Stimulated activated CD4-positive, alpha-beta T cell treated with anti-CD3 and anti-CD28 coated beads, Interleukin-15, amount 100 ng/mL, for 24 hours (primary cell): ENCODE measurements at regions not wholly inside any gene's neighbourhood (a gene's known extent, or its start where the extent isn't known, plus 50 kb on each side); places are given as distances from the start of the nearest gene placed in this dataset.

Experiments
- DNase-seq: peaks from one replicate; pipeline ENCODE4 v3.0.0-alpha.2; 2020

- DNase-seq, result no peak
Measured at GRCh38 chr15:38864122-38864521, 299.5 kb upstream of the RASGRP1 start.

DNA sequence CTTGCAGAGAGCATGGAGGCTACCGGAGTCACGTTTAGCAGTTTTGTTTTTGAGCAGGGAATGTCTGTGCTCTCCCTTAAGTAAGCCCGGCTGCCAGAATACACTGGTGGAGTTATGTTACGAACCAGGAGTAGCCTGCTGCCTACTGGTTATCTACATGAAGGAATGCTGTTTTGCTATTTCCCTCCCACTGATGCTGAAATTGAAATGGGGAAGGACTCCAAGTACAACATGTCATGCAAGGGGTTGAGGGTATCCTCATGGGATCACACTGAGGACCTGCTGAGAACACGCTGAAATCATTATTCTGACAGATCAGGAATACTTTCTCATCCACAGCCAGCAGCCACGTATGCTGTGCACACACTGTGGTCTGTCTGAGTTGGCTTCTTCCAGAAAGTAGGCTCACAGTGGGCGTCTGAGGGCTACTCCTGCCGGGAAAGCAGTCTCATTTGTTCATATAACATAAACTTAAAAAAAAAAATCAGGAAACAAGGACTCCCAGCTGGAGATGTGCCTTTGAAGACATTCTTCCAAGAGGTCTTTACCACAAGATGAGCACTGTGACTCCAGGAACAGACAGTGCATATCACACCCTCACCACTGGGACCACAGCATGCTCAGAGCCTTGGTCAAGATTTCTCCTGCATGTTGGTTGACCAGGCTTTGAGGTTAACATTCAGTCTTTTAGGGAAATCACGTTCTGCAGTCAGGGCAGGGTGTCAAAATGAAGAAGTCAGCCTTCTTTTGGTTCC, 300.4 kb upstream of the RASGRP1 start:
- DNase-seq, result no peak

DNA sequence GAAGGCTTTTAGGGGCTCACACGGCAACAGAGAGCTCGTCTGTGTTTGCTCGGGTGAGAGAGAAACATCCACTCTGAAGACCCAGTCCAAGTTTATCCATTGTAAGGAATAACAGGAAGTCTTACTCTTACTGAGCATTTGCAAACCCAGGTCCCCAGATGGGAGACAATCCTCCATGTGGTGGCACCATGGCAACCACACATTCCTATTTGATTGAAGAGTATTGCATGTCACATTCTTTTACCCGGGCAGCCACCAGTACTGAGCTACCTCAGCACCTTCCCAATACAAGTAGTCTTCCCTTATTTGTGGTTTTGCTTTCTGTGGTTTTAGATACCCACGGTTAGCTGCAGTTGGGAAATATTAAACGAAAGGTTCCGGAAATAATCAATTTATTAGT, 302.9 kb upstream of the RASGRP1 start:
- DNase-seq, result no peak

DNA sequence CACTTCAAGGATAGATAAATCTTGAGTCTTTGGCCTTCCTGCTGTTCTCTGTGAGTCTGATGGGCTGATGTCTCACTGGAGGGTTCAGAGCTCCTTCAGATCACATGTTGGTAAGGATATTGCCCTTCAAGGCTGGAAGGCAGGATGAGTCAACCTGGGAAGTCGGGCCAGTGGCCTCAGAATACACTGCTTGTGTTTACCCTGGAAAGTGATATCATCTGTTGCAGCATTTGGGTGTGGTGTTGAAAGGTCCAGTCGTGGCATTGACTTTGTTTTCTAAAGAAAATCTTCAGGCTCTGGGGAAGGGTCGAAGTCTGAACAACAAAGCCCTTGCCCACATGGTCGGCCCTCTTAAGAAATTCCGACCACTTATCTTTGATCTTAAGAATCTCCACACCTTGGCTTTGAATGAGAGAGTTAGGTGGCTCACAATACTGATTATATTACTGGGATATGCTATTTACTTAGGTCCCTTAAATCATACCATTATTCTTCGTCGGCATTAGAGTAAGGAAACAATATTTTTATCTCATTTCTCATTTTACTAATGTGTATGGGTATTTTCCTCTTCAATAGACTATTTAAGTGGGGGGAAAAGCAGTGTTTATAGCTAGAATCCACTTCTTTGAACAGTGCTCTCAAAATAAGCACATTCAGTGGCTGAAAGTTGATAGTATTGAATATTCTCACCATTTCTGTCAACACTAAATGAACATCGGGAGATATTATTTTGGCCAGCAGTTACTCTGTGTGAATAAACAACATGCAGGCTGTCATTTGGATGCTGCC, 303.9 kb upstream of the RASGRP1 start:
- DNase-seq, result no peak

DNA sequence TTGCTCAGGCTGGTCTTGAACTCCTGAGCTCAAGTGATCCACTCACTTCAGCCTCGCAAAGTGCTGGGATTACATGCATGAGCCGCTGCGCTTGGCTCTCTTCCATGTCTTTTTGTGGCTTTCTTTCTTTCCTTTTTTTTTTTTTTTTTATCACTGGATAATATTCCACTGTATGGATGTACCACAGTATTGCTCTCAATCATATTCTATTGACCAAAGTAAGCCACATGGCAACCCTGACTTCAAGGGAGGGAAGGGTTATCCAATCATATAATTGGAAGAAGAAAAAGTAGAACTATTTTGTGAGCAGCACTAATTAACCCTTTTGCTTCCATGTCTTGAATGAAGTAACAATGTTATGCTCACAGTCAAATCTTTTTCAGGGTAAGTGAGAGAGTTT, 307.0 kb upstream of the RASGRP1 start:
- DNase-seq, result no peak

DNA sequence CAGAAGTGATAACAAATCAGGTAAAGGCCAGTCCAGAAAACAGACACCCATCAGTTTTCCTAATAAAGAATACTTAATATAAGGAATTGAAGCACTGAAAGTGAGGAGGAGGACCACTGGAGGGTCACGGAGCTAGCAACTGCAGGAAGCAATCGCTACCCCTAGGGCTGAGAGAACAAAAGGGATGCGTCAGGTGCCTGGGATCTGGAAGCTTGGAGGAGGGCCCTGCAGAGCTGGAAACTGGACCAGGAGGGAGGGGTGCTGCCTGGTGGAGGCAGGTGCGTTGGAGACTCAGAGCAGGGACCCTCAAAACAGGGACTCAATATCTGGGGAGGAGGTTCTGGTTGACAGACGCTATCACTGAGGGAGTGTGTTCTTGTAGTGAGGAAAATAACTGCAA, 308.1 kb upstream of the RASGRP1 start:
- DNase-seq, result no peak

DNA sequence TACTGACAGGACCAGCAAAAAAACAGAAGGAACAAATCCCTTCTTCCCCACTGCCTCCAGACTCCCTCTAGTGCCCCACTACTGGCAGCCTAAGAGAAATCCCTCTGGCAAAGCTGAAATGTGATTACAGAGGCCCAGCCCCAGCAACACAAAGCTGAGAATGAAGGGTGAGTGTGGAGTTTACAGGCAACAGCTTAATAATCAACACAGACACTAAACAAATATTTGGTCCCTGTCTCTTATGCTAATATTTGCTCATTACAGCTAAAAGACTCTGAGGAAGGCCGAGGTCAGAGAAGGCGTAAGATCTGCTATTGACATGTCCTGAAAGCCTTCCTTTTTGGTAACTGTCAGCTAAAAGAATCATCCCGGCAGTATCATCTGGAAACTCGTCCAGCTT, 308.5 kb upstream of the RASGRP1 start:
- no peak for DNase-seq

- DNase-seq, result no peak
Measured at GRCh38 chr15:38874464-38874863, 309.9 kb upstream of the RASGRP1 start.

DNA sequence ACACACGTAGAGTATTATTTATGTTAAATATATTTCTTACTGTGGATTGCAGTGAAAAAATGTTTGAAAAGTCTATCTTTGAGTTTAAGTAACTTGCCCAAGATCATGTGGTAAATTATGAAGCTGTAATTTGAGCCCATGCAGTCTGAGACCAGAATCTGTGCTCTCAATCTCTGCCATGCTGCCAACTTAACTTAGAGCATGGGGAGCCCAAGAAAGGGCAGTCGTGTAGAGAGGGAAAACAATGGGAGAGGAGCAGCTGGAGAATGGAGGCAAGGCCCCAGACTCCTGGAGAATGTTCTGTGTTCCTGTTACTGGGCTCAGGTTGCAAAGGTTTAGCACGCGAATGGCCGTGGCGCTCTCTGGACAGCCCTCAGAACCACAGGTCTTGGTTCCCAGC, 311.6 kb upstream of the RASGRP1 start:
- DNase-seq, result no peak

DNA sequence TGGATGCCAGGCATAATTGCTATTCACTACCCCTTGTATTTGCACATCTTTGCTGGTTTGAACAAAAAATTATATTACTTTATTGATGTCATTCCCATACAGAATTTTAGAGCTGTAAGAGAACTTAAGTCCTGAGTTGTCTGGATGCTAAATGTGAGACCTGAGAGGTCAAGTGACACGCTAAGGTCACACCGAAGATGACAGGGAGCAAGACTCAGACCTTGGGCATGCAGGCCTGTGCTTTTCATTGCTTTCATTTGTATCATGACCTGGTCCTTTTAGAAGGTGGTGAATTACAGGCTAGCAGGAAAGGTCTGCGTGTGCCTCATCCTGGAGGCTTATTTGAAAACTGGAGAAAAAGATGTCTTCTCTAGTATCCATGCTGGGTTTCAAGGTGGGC, 312.0 kb upstream of the RASGRP1 start:
- DNase-seq, result no peak

- DNase-seq, result no peak
Measured at GRCh38 chr15:38877471-38877870, 312.9 kb upstream of the RASGRP1 start.

GRCh38 chr15:38878026-38878425, 313.4 kb upstream of the RASGRP1 start:
- no peak for DNase-seq

DNA sequence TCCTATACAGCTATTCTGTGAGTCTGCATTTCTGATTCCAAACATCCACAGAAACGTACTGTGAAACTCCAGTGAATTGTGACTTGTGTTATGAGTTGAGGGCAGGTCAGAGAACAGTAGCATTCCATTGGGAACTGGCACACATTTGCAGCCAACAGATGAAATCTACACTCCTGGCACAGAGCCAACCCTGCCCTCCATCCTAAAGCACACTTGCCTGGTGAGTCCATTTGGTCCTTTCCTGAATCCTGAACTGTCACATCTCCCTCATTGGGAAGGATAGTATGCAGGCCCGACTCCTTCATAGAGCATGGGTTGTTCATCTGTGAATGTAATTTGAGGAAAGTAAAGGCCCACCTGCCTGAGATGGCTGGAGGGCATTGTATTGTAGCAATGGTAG, 314.3 kb upstream of the RASGRP1 start:
- DNase-seq, result no peak

DNA sequence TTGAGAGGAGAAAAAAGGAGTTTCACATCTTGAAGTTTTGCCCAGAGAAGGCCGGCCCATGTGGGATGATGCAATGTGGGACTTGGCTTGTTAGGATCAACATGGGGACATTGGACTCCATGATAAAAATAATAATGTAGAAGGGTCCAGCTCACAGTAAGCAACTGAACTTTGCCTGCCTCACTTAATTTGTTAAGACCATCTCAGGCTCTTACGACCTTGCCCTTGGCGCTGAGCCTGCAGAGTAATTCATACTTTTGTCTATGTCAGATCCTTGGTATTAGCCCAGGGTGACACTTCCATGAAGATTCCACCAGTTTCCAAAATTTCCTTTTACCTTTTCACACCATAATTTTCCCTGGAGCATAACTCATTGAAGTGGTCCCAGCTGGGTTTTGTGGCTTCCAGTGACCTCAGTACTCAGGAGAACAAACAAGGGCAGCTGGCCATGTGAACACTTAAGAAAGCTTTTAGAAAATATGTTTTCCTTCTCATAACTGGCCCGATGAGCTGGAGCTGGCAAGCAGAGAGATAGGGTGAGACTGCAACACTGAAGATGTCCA, 315.4 kb upstream of the RASGRP1 start:
- no peak for DNase-seq

DNA sequence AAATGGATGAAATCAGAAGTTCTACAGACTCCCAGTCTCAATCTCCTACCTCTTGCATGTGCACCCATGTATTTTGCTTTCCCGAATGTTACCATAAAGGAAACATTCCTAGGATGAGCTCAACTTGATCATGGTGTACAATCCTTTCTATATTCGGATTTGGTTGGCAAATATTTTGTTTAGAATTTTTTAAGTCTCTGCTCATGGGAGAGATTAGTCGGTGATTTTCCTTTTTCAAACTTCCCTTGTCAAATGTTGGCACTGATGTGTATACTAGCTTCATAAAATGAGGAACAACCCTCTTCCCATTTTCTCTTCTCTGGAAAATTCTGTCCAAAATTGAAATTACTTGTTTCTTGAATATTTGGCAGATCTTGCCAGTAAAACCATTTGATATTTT, 317.6 kb upstream of the RASGRP1 start:
- no peak for DNase-seq

- no peak for DNase-seq
Measured at GRCh38 chr15:38883987-38884386, 319.4 kb upstream of the RASGRP1 start.

- no peak for DNase-seq
Measured at GRCh38 chr15:38885001-38885400, 320.4 kb upstream of the RASGRP1 start.

GRCh38 chr15:38885471-38885952, 320.9 kb upstream of the RASGRP1 start:
- no peak for DNase-seq

DNA sequence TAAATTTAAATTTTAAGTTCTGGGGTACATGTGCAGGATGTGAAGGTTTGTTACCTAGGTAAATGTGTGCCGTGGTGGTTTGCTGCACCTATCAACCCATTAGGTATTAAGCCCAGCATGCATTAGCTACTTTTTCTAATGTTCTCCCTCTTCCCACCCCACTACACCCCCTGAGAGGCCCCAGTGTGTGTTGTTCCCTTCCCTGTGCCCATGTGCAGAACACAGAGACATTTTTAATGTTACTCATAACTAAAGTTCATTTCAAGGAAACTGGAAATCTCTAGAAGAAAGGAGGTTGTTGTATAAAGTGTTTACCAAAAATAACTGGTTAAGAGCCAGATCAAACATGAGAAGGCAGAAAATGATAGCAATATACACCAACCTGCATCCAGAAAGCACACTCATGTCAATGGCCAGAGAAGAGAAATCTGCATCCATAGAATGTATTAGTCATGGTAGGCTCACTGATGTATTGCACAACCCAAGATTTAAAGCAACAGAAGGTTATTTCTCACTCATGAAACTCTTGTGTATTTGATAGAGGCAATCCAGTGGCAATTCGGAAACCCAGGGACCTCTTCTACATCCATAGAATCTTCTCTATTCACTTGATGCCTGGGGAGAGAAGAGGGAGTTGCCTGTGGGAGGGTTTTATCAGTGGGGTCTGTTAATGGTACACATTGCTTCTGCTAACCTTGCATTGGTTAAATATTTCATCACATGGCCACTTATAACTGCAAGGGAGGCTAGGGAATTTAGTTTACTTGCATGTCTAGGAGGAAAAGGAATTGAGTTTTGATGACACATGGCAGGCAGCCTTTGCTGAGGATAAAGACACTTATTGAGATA, 321.9 kb upstream of the RASGRP1 start:
- no peak for DNase-seq

DNA sequence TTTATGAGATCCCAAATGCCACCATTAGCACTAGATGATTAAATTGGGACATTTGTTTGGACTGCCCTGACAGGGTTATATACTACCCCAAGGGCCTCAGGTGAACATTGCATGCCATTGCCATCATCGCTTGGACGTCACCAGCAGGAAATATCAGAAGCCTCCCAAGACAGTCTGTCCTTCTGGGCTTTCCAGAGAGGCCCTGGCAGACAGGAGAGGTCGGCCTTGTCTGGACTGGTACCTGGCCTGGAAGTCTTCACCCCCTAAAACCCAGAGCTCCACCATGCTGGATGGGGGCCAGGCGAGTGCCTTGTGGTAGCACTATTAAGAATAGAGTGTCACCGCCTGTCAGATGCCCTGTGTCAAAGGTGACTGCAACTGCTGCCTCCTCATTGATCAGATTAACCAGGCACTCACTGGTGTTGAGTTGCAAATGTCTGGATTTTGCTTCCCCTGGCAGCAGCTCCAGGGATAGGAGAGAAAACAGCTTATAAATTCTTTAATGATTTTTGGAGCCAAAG, 324.1 kb upstream of the RASGRP1 start:
- no peak for DNase-seq

- no peak for DNase-seq
Measured at GRCh38 chr15:38890194-38890593, 325.6 kb upstream of the RASGRP1 start.

DNA sequence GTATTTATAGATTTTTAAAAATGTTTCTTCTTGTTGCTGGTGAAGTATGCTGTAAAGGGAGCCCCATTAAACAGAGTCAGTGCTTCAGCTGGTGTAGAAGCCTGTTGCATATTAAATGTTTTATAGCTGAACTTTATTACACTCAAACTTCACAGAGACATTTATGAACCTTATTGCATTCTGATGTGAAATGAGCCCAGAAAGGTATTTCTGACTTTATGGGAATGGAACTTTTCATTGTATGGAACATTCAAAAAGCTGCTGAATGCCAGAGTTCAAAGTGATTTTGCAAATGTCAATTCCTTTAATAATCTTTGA, 329.3 kb upstream of the RASGRP1 start:
- DNase-seq, result no peak
